ENCODE measurements at regions not wholly inside any gene's neighbourhood (a gene's known extent, or its start where the extent isn't known, plus 50 kb on each side); places are given as distances from the start of the nearest gene placed in this dataset.

DNA sequence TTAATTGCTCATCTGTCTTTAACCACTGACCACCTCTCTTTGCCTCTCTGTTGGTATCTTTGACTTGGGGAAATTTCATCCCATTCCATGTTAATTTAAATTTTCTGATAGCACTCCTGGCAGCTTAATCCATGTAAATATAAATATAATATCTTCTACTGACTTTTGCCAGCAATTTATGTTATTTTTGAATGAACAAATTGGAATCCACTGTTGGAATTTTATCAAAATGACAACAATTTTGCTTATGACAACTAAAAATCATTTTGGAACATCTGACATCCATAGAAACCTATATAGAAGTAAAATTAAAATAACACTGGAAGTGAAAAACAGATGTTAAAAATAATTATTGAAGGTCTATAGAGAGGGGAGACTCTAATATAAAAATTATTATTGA, 176.5 kb upstream of the AKR1E2 start:
- Histone ChIP-seq H3K27ac (no peak overlapping the region), H3K9me3 (no peaks in the 10 kb centered on the region), H3K4me3 (no peak overlapping the region), H3K4me1 (peaks cover 8% of the 10 kb centered on the region), H3K36me3 (ENCODE audit: low read depth, missing control alignments) (no peaks in the 10 kb centered on the region), H3K27me3 (no peaks in the 10 kb centered on the region)
- intact Hi-C loops (cut with DNase I; ENCODE audit: low total_unique reads): no loop called here
- TF ChIP-seq POLR2A (IDR thresholded peaks at IDR 0.05): no peak
- TF ChIP-seq, protein P1, sequence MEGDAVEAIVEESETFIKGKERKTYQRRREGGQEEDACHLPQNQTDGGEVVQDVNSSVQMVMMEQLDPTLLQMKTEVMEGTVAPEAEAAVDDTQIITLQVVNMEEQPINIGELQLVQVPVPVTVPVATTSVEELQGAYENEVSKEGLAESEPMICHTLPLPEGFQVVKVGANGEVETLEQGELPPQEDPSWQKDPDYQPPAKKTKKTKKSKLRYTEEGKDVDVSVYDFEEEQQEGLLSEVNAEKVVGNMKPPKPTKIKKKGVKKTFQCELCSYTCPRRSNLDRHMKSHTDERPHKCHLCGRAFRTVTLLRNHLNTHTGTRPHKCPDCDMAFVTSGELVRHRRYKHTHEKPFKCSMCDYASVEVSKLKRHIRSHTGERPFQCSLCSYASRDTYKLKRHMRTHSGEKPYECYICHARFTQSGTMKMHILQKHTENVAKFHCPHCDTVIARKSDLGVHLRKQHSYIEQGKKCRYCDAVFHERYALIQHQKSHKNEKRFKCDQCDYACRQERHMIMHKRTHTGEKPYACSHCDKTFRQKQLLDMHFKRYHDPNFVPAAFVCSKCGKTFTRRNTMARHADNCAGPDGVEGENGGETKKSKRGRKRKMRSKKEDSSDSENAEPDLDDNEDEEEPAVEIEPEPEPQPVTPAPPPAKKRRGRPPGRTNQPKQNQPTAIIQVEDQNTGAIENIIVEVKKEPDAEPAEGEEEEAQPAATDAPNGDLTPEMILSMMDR (IDR thresholded peaks at IDR 0.05): no peak
- DNase-seq: no peak

DNA sequence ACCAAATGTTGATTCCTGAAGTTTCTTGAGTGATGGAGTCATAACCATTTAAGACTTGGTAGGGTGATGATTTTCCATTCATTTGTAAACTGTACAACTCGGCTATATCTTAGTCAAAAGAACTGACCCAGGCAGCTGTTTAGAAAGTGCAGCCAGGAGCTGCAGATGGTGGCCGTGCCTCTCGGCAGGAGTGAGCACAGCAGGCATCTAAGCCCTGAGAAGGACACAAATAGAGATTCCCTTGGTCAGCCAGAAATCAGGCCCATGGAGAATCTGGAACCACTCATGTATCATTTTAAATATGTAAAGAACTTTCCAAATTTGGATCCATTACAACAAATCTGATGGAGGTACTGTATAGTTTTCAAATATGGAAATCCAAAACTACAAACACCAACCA, 177.0 kb upstream of the AKR1E2 start:
- no peaks in the 10 kb centered on the region for H3K27me3 ChIP-seq
- H3K4me1 ChIP-seq: peaks cover 8% of the 10 kb centered on the region
- H3K4me3 ChIP-seq: no peak overlapping the region
- no peak for TF ChIP-seq POLR2A (IDR thresholded peaks at IDR 0.05)
- TF ChIP-seq, protein P1 (IDR thresholded peaks at IDR 0.05): no peak
- intact Hi-C loops (cut with DNase I; ENCODE audit: low total_unique reads): no loop called here
- no peak overlapping the region for H3K27ac ChIP-seq
- no peaks in the 10 kb centered on the region for H3K36me3 ChIP-seq (ENCODE audit: low read depth, missing control alignments)
- WGBS, 2 donors: 62 to 74% methylated on average over 3 of the region's 3 CpGs
- DNase-seq: no peak
- no peaks in the 10 kb centered on the region for H3K9me3 ChIP-seq

DNA sequence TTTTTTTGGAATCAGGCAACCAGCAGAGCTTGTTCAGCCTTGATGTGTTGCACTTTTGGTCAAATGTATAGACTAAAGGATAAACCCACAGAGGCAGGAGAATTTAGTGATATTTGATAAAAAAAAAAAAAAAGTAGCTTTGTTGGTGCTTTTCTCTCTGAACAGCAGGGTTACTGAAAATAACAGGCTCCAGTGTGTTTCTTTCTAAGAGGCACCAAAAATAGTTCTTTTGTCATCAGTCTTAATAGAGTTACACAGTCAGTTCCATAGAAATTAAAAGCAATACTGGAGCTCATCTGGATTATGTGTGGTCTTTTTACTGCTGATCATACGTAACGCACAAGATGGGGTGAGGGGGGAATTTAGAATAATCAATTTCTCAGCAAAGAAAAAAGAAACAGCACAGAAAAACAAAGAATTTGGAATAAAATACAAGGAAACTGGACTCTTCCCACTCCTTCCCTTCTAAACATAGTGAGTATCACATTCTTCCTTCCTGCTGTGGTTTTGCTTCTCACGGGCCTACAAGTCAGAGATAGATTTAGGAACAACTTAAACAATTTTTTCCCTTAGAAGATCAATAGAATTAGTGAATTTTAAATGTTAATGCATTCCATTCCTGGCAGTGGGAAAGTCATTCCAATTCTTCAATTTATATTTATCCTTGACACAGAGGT, 178.8 kb upstream of the AKR1E2 start:
- H3K27me3 ChIP-seq: no peaks in the 10 kb centered on the region
- H3K9me3 ChIP-seq: no peaks in the 10 kb centered on the region
- intact Hi-C loops (cut with DNase I; ENCODE audit: low total_unique reads): no loop called here
- H3K4me1 ChIP-seq: peaks cover 8% of the 10 kb centered on the region
- H3K27ac ChIP-seq: no peak overlapping the region
- TF ChIP-seq, protein P1 (IDR thresholded peaks at IDR 0.05): no peak
- TF ChIP-seq POLR2A (IDR thresholded peaks at IDR 0.05): no peak
- WGBS, 2 donors: 70 to 74% methylated on average over 3 of the region's 3 CpGs
- no peak for DNase-seq
- H3K36me3 ChIP-seq (ENCODE audit: low read depth, missing control alignments): no peaks in the 10 kb centered on the region
- no peak overlapping the region for H3K4me3 ChIP-seq

DNA sequence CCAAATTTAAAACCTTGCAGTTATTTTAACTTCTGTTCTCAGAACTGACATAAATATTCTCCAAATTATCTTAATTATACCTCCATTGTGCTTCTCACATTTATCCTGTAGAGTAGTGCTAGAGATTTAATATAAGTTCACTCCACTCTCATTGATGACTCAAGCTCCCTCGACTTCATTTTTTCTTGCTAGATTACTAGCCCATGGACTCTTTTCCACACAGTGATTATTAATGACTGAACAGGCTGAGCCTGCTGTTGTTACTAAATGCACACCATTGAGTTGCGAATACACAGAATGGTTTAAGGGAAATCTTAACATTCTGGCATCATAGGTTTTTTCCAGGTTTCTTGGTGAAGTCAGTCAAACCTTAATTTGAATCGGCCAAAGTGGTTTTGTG, 179.5 kb upstream of the AKR1E2 start:
- 63 to 91% methylated on average over 3 of the region's 3 CpGs for WGBS, 2 donors
- TF ChIP-seq, protein P1 (IDR thresholded peaks at IDR 0.05): no peak
- no peak for TF ChIP-seq POLR2A (IDR thresholded peaks at IDR 0.05)
- H3K9me3 ChIP-seq: no peaks in the 10 kb centered on the region
- intact Hi-C loops (cut with DNase I; ENCODE audit: low total_unique reads): no loop called here
- H3K4me3 ChIP-seq: no peak overlapping the region
- DNase-seq: no peak
- H3K27me3 ChIP-seq: no peaks in the 10 kb centered on the region
- H3K36me3 ChIP-seq (ENCODE audit: low read depth, missing control alignments): no peaks in the 10 kb centered on the region
- peaks cover 8% of the 10 kb centered on the region for H3K4me1 ChIP-seq
- no peak overlapping the region for H3K27ac ChIP-seq

DNA sequence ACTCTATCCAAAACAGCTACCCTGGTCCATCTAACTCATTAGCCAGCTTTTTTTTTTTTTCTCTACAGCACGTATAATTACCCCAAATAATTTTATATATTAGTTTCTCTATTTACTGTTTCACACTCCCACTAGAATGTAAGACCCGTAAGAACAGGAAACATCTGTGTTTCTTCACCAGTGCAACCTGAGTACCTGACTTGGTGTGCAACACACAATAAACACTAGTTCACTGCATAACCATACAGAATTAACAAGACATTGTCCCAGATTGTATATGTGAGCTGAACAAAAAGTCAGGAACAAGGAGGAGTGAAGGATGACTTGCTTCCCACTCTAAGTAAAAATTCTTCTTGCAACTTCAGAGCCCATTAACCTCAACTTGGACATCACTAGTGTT, 180.2 kb upstream of the AKR1E2 start:
- intact Hi-C loops (cut with DNase I; ENCODE audit: low total_unique reads): no loop called here
- TF ChIP-seq, protein P1 (IDR thresholded peaks at IDR 0.05): no peak
- no peak for TF ChIP-seq POLR2A (IDR thresholded peaks at IDR 0.05)
- Histone ChIP-seq H3K4me3 (no peak overlapping the region), H3K9me3 (no peaks in the 10 kb centered on the region), H3K27ac (no peak overlapping the region), H3K36me3 (ENCODE audit: low read depth, missing control alignments) (no peaks in the 10 kb centered on the region), H3K4me1 (peaks cover 6% of the 10 kb centered on the region), H3K27me3 (no peaks in the 10 kb centered on the region)
- DNase-seq: no peak
- WGBS, 2 donors: 40 to 93% methylated on average over 2 of the region's 2 CpGs

All from testis (tissue), 2 donors.